OCI-LY1 (cell line): ENCODE measurements at regions not wholly inside any gene's neighbourhood (a gene's known extent, or its start where the extent isn't known, plus 50 kb on each side); places are given as distances from the start of the nearest gene placed in this dataset.

Source experiments
- H2AFZ ChIP-seq: fragments of 200-600 bp; sonication (generic), shearing (Covaris generic); 2 replicates; pipeline ENCODE4 v1.6.0; 2014; ENCODE audit warnings: antibody characterized with exemption, mild to moderate bottlenecking, low read length
- H3F3A ChIP-seq: fragments of 200-600 bp; sonication (generic), shearing (Covaris generic); 2 replicates; pipeline ENCODE4 v1.6.0; 2014; ENCODE audit warnings: mild to moderate bottlenecking, antibody characterized with exemption, low read length, moderate library complexity; ENCODE audit not compliant: insufficient read depth
- H3K27ac ChIP-seq: fragments of 200-600 bp; sonication (generic); 2 replicates; pipeline ENCODE4 v1.5.1; 2014; ENCODE audit warnings: low read length, mixed run types, mild to moderate bottlenecking, low read depth; ENCODE audit not compliant: poor library complexity, severe bottlenecking
- H3K27me3 ChIP-seq: fragments of 200-600 bp; sonication (generic); 2 replicates; pipeline ENCODE4 v1.6.0; 2014; ENCODE audit warnings: antibody characterized with exemption, mild to moderate bottlenecking, low read length, moderate library complexity; ENCODE audit not compliant: insufficient read depth
- H3K36me3 ChIP-seq: fragments of 200-600 bp; sonication (generic); 2 replicates; pipeline ENCODE4 v1.6.1; 2014; ENCODE audit warnings: mild to moderate bottlenecking, antibody characterized with exemption, low read length, moderate library complexity, mixed read lengths; ENCODE audit not compliant: insufficient read depth
- H3K4me1 ChIP-seq: fragments of 200-600 bp; sonication (generic); 2 replicates; pipeline ENCODE4 v1.5.1; 2014; ENCODE audit warnings: mild to moderate bottlenecking, low read length, moderate library complexity; ENCODE audit not compliant: insufficient read depth, severe bottlenecking
- H3K4me2 ChIP-seq: fragments of 200-600 bp; sonication (generic), shearing (Covaris generic); 2 replicates; pipeline ENCODE4 v1.6.1; 2014; ENCODE audit warnings: low read length
- H3K4me3 ChIP-seq: fragments of 200-600 bp; sonication (generic); 2 replicates; pipeline ENCODE4 v1.5.1; 2014; ENCODE audit warnings: low read length, low read depth, mild to moderate bottlenecking, mixed read lengths; ENCODE audit not compliant: poor library complexity, severe bottlenecking
- H3K79me2 ChIP-seq: fragments of 200-600 bp; shearing (Covaris generic); 2 replicates; pipeline ENCODE4 v1.6.1; 2016; ENCODE audit warnings: mixed run types, low read length, mixed read lengths; ENCODE audit not compliant: insufficient read depth
- H3K9ac ChIP-seq: fragments of 200-600 bp; sonication (generic), shearing (Covaris generic); 2 replicates; pipeline ENCODE4 v1.6.1; 2014; ENCODE audit warnings: mild to moderate bottlenecking, low read length, mixed read lengths
- H3K9me2 ChIP-seq: fragments of 200-600 bp; sonication (generic), shearing (Covaris generic); 2 replicates; pipeline ENCODE4 v1.6.1; 2014; ENCODE audit warnings: low read depth, mild to moderate bottlenecking, low read length, mixed read lengths
- H3K9me3 ChIP-seq: fragments of 200-600 bp; shearing (Covaris generic); 2 replicates; pipeline ENCODE4 v1.6.1; 2014; ENCODE audit warnings: low read length, mixed read lengths
- H4K20me1 ChIP-seq: fragments of 200-600 bp; sonication (generic), shearing (Covaris generic); 2 replicates; pipeline ENCODE4 v1.6.0; 2016; ENCODE audit warnings: mild to moderate bottlenecking, low read length; ENCODE audit not compliant: insufficient read depth
- EZH2 ChIP-seq: fragments of 200-600 bp; sonication (generic), shearing (Covaris generic); IDR thresholded peaks from 2 replicates; pipeline ENCODE4 v1.8.0; 2017; ENCODE audit warnings: borderline replicate concordance, mixed run types, mild to moderate bottlenecking, antibody characterized with exemption, low read length, moderate library complexity, mixed read lengths
- TF ChIP-seq, protein P1 (sequence below): fragments of 200-600 bp; sonication (generic), shearing (Covaris generic); IDR thresholded peaks from 2 replicates; pipeline ENCODE4 v1.5.1; 2017; ENCODE audit warnings: mild to moderate bottlenecking, antibody characterized with exemption, low read length, moderate library complexity, mixed read lengths

DNA sequence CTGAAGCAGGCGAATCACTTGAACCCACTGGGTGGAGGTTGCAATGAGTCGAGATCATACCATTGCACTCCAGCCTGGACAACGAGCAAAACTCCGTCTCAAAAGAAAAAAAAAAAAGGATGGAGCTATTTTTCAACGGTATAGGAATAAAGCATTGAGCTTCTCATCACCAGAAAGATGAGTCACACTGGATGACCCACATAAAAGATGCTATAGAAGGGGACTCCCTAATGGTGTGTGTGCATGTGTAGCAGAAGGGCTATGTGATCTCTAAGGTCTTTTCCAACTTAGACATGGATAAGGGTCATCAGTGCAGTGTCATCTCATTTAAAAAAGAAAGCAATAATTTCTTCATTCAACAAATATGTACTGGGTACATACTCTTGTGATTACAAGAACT lies 476.0 kb downstream of the MFSD1 start:
- Histone ChIP-seq H4K20me1 (no peaks in the 10 kb centered on the region), H3K36me3 (no peaks in the 10 kb centered on the region), H3K4me3 (no peak overlapping the region), H3K27me3 (no peaks in the 10 kb centered on the region), H3K27ac (no peak overlapping the region), H3K9me2 (0 out of 2 replicates have a peak, but pooled peaks cover 3% of the 10 kb centered on the region), H2AFZ (no peak overlapping the region), H3K4me1 (no peaks in the 10 kb centered on the region), H3K79me2 (no peaks in the 10 kb centered on the region), H3K9ac (no peak overlapping the region), H3K4me2 (no peak overlapping the region), H3F3A (no peaks in the 10 kb centered on the region), H3K9me3 (no peaks in the 10 kb centered on the region)
- TF ChIP-seq EZH2, result no peak
- TF ChIP-seq, protein P1, sequence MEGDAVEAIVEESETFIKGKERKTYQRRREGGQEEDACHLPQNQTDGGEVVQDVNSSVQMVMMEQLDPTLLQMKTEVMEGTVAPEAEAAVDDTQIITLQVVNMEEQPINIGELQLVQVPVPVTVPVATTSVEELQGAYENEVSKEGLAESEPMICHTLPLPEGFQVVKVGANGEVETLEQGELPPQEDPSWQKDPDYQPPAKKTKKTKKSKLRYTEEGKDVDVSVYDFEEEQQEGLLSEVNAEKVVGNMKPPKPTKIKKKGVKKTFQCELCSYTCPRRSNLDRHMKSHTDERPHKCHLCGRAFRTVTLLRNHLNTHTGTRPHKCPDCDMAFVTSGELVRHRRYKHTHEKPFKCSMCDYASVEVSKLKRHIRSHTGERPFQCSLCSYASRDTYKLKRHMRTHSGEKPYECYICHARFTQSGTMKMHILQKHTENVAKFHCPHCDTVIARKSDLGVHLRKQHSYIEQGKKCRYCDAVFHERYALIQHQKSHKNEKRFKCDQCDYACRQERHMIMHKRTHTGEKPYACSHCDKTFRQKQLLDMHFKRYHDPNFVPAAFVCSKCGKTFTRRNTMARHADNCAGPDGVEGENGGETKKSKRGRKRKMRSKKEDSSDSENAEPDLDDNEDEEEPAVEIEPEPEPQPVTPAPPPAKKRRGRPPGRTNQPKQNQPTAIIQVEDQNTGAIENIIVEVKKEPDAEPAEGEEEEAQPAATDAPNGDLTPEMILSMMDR, result no peak

DNA sequence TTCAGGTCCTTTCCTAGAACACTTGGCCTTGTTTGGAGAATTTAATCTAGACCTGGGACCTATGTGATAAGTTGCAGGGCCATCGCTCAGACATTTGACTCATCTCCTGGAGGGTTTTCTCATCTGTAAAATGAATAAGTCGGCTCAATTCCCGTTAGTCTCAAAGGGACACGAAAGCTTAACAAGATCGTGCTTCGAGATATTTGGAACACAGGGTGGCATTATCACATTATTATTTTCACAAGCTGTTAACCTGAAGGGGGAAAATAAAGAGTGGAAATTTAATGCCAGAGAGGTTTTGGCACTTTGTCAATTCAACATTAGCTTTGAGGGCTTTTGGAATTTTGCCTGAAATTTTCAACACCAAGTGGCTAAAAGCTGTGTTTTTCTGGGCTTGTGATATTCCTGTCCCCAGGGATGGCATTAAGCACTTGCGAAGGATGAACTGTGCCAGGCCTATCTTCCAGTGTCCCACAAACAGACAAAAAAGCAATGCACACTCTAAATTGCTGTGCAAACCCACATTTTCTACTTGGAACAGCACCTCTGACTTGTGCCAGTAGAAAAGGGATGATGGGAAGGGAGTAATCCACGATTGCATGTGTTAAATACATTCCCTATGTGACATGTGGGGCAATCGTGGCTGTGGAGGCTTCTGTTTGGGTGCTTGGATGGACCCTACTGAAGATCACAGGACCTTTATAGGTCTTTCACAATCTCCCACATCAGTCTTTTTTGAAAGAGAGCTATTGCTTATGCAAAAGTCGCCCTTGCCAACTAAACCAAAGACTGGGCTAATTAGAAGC lies 478.7 kb downstream of the MFSD1 start:
- no peaks in the 10 kb centered on the region for H3K36me3 ChIP-seq
- no peak overlapping the region for H3K27ac ChIP-seq
- H3K4me1 ChIP-seq, result no peaks in the 10 kb centered on the region
- H3K4me2 ChIP-seq, result no peak overlapping the region
- H3F3A ChIP-seq, result no peaks in the 10 kb centered on the region
- H3K27me3 ChIP-seq, result no peaks in the 10 kb centered on the region
- H2AFZ ChIP-seq, result no peak overlapping the region
- peaks cover 11% of the 10 kb centered on the region; the same call in 1 of the 2 replicates for H3K9me2 ChIP-seq
- no peak overlapping the region for H3K4me3 ChIP-seq
- no peaks in the 10 kb centered on the region for H4K20me1 ChIP-seq
- H3K9ac ChIP-seq, result no peak overlapping the region
- no peaks in the 10 kb centered on the region for H3K9me3 ChIP-seq
- TF ChIP-seq, protein P1, result no peak
- TF ChIP-seq EZH2, result no peak
- H3K79me2 ChIP-seq, result no peaks in the 10 kb centered on the region

DNA sequence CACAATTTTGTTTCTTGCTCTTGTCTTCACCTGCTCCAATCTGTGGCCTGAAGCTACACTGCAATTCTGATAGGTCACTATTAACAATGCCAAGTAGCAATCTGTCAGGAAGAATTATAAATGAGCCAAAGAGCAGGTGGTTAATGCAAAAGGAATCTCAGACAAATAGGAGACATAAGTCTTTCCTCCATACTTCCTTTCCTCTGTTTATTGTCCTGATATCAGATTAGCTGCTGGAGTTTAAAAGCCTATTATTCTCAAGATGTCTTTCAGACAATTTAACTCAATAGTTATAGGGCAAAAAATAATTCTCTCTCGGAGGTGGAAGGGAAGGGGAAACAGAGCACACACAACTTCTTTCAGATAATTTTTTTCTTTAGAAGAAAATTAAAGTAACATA lies 491.6 kb downstream of the MFSD1 start:
- no peaks in the 10 kb centered on the region for H4K20me1 ChIP-seq
- no peaks in the 10 kb centered on the region for H3K79me2 ChIP-seq
- no peak overlapping the region for H2AFZ ChIP-seq
- H3K4me3 ChIP-seq, result no peak overlapping the region
- H3F3A ChIP-seq, result no peaks in the 10 kb centered on the region
- no peaks in the 10 kb centered on the region for H3K9me3 ChIP-seq
- no peaks in the 10 kb centered on the region for H3K9me2 ChIP-seq
- no peaks in the 10 kb centered on the region for H3K36me3 ChIP-seq
- no peak overlapping the region for H3K9ac ChIP-seq
- no peaks in the 10 kb centered on the region for H3K4me1 ChIP-seq
- H3K27me3 ChIP-seq, result no peaks in the 10 kb centered on the region
- H3K4me2 ChIP-seq, result no peak overlapping the region
- no peak overlapping the region for H3K27ac ChIP-seq
- TF ChIP-seq, protein P1, result no peak
- no peak for TF ChIP-seq EZH2
